WTC11 (cell line): ENCODE measurements at regions not wholly inside any gene's neighbourhood (a gene's known extent, or its start where the extent isn't known, plus 50 kb on each side); places are given as distances from the start of the nearest gene placed in this dataset.
"Not testable (repeated sequence)": the region's sequence is repeated elsewhere in the genome, so short reads cannot be mapped to it uniquely, and the experiment has no call there.

Experiments used
- ATAC-seq: fragments of 200-7000 bp; cut with Tn5 transposase; 2 replicates; pipeline ENCODE4 v1.10.0; 2021; ENCODE audit warnings: mild to moderate bottlenecking, moderate library complexity
- CTCF ChIA-PET: fragments of 300-600 bp; sonication (Branson Sonifier 250); formaldehyde crosslinking; loops from one replicate; lab custom pipeline; 2021; ENCODE audit warnings: antibody characterized with exemption; lab: Charles Lee
- POLR2A ChIA-PET: fragments of 350-600 bp; sonication (Branson Sonifier 250); formaldehyde crosslinking; loops from one replicate; lab custom pipeline; 2021; ENCODE audit warnings: antibody characterized with exemption; lab: Charles Lee
- DNase-seq: peaks from one replicate; pipeline ENCODE4 v3.0.0; 2021; ENCODE audit warnings: low spot score
- H3K27ac Mint-ChIP-seq: 2 replicates; pipeline ENCODE4 v1.8.0; 2021; ENCODE audit warnings: mixed read lengths
- H3K27me3 Mint-ChIP-seq: 2 replicates; pipeline ENCODE4 v1.8.0; 2021; ENCODE audit warnings: low read depth, mild to moderate bottlenecking, moderate library complexity, mixed read lengths
- H3K36me3 Mint-ChIP-seq: 2 replicates; pipeline ENCODE4 v1.8.0; 2021; ENCODE audit warnings: mixed read lengths
- H3K4me1 Mint-ChIP-seq: 2 replicates; pipeline ENCODE4 v1.8.0; 2022; ENCODE audit warnings: mixed read lengths
- H3K4me3 Mint-ChIP-seq: 2 replicates; pipeline ENCODE4 v1.8.0; 2021; ENCODE audit warnings: mild to moderate bottlenecking, moderate library complexity, mixed read lengths
- H3K9me3 Mint-ChIP-seq: 2 replicates; pipeline ENCODE4 v1.8.0; 2021; ENCODE audit warnings: mixed read lengths
- ATF1 ChIP-seq: sonication (generic); formaldehyde crosslinking; IDR thresholded peaks from 2 replicates; pipeline ENCODE4 v1.8.1; 2023; ENCODE audit warnings: mild to moderate bottlenecking, moderate library complexity, missing genetic modification reagents
- FOXK1 ChIP-seq: sonication (generic); formaldehyde crosslinking; IDR thresholded peaks from 2 replicates; pipeline ENCODE4 v1.8.0; 2022; ENCODE audit warnings: mild to moderate bottlenecking, moderate library complexity, missing genetic modification reagents
- GABPB1 ChIP-seq: sonication (generic); formaldehyde crosslinking; IDR thresholded peaks from 2 replicates; pipeline ENCODE4 v1.8.1; 2023; ENCODE audit warnings: mild to moderate bottlenecking, missing genetic modification reagents
- IRF2 ChIP-seq: sonication (generic); formaldehyde crosslinking; IDR thresholded peaks from 2 replicates; pipeline ENCODE4 v1.8.0; 2022; ENCODE audit warnings: low read depth, missing genetic modification reagents, borderline replicate concordance
- JUN ChIP-seq: sonication (generic); formaldehyde crosslinking; IDR thresholded peaks from 2 replicates; pipeline ENCODE4 v1.8.0; 2023; ENCODE audit warnings: mild to moderate bottlenecking, missing genetic modification reagents
- MYBL2 ChIP-seq: sonication (generic); formaldehyde crosslinking; IDR thresholded peaks from 2 replicates; pipeline ENCODE4 v1.8.1; 2023; ENCODE audit warnings: mild to moderate bottlenecking, moderate library complexity, missing genetic modification reagents
- NFE2L1 ChIP-seq: sonication (generic); formaldehyde crosslinking; IDR thresholded peaks from 2 replicates; pipeline ENCODE4 v1.8.1; 2023; ENCODE audit warnings: missing genetic modification reagents
- OVOL2 ChIP-seq: fragments of 250-450 bp; sonication (Bioruptor Pico); IDR thresholded peaks from 2 replicates; pipeline ENCODE4 v1.9.0; 2021; ENCODE audit warnings: mild to moderate bottlenecking, borderline replicate concordance
- TEAD4 ChIP-seq: sonication (generic); formaldehyde crosslinking; IDR thresholded peaks from 2 replicates; pipeline ENCODE4 v1.8.0; 2022; ENCODE audit warnings: mild to moderate bottlenecking, missing genetic modification reagents
- TP53 ChIP-seq: sonication (generic); formaldehyde crosslinking; IDR thresholded peaks from 2 replicates; pipeline ENCODE4 v1.8.1; 2023; ENCODE audit warnings: mild to moderate bottlenecking, missing genetic modification reagents
- ZNF232 ChIP-seq: sonication (generic); formaldehyde crosslinking; IDR thresholded peaks from 2 replicates; pipeline ENCODE4 v1.8.0; 2022; ENCODE audit warnings: mild to moderate bottlenecking, missing genetic modification reagents
- ZNF317 ChIP-seq: sonication (generic); formaldehyde crosslinking; IDR thresholded peaks from 2 replicates; pipeline ENCODE4 v1.8.1; 2023; ENCODE audit warnings: low read depth, mild to moderate bottlenecking, moderate library complexity, missing genetic modification reagents, borderline replicate concordance
- ZNF423 ChIP-seq: fragments of 250-450 bp; sonication (Bioruptor Pico); IDR thresholded peaks from 2 replicates; pipeline ENCODE4 v2.1.2; 2022; ENCODE audit warnings: mild to moderate bottlenecking, moderate library complexity
- TF ChIP-seq, protein P1 (sequence below): sonication (generic); formaldehyde crosslinking; IDR thresholded peaks from 2 replicates; pipeline ENCODE4 v1.8.0; 2023; ENCODE audit warnings: missing genetic modification reagents
- TF ChIP-seq, protein P2 (sequence below): fragments of 250-450 bp; sonication (Bioruptor Pico); IDR thresholded peaks from 2 replicates; pipeline ENCODE4 v1.9.0; 2021; ENCODE audit warnings: mild to moderate bottlenecking, borderline replicate concordance
- TF ChIP-seq, protein P3 (sequence below): sonication (generic); formaldehyde crosslinking; conservative IDR thresholded peaks from 2 replicates; pipeline ENCODE4 v1.8.1; 2023; ENCODE audit warnings: mild to moderate bottlenecking, low read depth, missing genetic modification reagents, moderate library complexity
- TF ChIP-seq, protein P4 (sequence below): fragments of 250-450 bp; sonication (Bioruptor Pico); IDR thresholded peaks from 2 replicates; pipeline ENCODE4 v1.9.0; 2021; ENCODE audit warnings: mild to moderate bottlenecking
- TF ChIP-seq, protein P5 (sequence below): sonication (generic); formaldehyde crosslinking; IDR thresholded peaks from 2 replicates; pipeline ENCODE4 v1.8.1; 2023; ENCODE audit warnings: mild to moderate bottlenecking, missing genetic modification reagents

DNA sequence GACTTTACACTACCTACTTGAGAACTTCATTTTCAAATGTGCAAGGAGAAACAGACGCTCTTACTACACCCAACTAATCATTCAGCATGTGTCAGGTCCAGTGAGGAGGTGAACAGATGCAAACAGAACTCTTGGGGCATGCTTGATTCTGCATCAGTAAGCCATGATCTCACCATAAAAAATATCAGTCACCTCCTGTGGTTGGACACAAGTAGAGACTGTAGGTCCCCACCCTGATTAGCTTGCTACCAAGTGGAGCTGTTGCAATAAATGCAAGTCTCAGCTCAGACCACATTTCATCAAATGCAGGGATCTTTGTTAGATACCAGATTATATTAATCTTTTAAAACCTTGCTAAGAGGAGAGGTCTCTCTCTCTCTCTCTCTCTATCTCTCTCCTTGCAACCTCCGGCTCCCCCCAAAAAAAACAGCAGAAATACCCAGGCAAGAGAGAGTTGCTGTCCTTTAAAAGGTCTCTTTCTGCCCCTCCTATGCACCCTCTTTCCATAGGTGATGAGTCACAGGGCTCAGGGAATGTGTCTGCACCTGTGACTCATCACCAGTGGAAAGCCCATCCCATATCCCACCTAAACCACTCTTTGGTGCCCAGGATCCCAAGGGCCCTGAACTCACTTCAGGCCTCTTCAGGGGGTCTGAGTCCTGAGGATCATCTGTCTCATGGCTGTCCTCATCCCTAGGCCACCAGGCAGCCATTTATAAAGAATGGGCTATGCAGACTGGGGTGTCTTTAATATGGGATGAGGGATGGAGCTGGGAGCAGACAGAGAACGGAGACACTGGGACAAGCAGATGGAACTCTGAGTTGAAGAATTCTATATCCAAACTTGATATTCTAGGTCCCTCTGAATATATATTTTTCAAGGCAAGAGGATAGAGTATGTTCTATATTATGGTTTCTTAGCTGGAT is 154.5 kb downstream of the QRSL1 start:
- peaks cover 31% of the 10 kb centered on the region for H3K36me3 Mint-ChIP-seq
- CTCF ChIA-PET, result interaction anchor here (0.5 kb wide), 1 partner anchor 8 kb away, joined by 3 read pairs; no protein-coding TSS in a partner anchor
- no peak overlapping the region for H3K27ac Mint-ChIP-seq
- POLR2A ChIA-PET, result no interaction called here
- H3K4me3 Mint-ChIP-seq, result no peak overlapping the region
- TF ChIP-seq GABPB1 (CRISPR knock-in tag) (no peak), ATF1 (CRISPR knock-in tag) (no peak), TEAD4 (CRISPR knock-in tag) (no peak), ZNF317 (CRISPR knock-in tag) (no peak), FOXK1 (no peak), JUN (CRISPR knock-in tag) (no peak), ZNF423 (CRISPR knock-in tag) (no peak), ZNF232 (CRISPR knock-in tag) (no peak), TP53 (no peak), OVOL2 (CRISPR knock-in tag) (no peak)
- TF ChIP-seq, protein P1, sequence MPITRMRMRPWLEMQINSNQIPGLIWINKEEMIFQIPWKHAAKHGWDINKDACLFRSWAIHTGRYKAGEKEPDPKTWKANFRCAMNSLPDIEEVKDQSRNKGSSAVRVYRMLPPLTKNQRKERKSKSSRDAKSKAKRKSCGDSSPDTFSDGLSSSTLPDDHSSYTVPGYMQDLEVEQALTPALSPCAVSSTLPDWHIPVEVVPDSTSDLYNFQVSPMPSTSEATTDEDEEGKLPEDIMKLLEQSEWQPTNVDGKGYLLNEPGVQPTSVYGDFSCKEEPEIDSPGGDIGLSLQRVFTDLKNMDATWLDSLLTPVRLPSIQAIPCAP, result no peak
- TF ChIP-seq, protein P2, sequence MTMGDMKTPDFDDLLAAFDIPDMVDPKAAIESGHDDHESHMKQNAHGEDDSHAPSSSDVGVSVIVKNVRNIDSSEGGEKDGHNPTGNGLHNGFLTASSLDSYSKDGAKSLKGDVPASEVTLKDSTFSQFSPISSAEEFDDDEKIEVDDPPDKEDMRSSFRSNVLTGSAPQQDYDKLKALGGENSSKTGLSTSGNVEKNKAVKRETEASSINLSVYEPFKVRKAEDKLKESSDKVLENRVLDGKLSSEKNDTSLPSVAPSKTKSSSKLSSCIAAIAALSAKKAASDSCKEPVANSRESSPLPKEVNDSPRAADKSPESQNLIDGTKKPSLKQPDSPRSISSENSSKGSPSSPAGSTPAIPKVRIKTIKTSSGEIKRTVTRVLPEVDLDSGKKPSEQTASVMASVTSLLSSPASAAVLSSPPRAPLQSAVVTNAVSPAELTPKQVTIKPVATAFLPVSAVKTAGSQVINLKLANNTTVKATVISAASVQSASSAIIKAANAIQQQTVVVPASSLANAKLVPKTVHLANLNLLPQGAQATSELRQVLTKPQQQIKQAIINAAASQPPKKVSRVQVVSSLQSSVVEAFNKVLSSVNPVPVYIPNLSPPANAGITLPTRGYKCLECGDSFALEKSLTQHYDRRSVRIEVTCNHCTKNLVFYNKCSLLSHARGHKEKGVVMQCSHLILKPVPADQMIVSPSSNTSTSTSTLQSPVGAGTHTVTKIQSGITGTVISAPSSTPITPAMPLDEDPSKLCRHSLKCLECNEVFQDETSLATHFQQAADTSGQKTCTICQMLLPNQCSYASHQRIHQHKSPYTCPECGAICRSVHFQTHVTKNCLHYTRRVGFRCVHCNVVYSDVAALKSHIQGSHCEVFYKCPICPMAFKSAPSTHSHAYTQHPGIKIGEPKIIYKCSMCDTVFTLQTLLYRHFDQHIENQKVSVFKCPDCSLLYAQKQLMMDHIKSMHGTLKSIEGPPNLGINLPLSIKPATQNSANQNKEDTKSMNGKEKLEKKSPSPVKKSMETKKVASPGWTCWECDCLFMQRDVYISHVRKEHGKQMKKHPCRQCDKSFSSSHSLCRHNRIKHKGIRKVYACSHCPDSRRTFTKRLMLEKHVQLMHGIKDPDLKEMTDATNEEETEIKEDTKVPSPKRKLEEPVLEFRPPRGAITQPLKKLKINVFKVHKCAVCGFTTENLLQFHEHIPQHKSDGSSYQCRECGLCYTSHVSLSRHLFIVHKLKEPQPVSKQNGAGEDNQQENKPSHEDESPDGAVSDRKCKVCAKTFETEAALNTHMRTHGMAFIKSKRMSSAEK (CRISPR knock-in tag), result no peak
- H3K27me3 Mint-ChIP-seq, result peaks cover 4% of the 10 kb centered on the region
- peaks cover 14% of the 10 kb centered on the region for H3K4me1 Mint-ChIP-seq
- ATAC-seq (no peak), DNase-seq (no peak)
- peaks cover 41% of the 10 kb centered on the region for H3K9me3 Mint-ChIP-seq

DNA sequence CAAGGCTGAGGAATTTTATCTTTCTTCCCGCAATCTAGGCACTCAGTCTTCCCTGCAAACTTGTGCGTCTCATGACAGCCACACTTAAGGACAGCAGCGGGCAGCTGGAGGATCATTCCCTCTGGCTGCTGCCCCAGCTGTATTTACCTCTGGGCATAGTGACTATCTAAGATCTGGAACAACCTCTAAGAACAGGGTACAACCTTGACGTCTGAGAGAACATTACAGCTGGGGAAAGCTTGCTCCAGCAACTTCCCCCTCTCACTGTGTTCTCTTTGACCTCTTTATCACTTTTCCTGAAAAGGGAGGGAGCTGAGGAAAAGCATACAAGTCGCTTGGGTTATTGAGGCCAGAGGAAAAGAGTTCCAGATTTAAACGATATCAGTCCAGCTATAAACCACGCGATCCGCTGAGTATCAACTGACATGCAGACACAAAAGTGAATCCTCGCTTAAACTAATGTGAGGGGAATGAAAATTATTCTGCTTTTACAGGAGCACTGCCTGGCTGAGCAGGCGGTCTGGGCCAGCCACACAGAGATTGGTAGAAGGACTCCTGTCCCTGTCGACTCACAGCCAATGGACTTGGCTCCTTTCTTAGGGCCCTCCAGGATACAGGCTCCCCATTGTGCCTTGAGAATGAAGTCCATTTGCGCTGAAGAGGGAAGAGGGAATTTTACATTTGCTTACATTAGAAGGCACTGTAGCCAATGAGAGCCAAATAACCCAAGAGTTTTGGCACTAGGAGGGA is 153.3 kb downstream of the QRSL1 start:
- Mint-ChIP-seq H3K9me3 (peaks cover 46% of the 10 kb centered on the region), H3K4me3 (no peak overlapping the region), H3K36me3 (peaks cover 36% of the 10 kb centered on the region), H3K27ac (no peak overlapping the region), H3K4me1 (peaks cover 14% of the 10 kb centered on the region), H3K27me3 (peaks cover 4% of the 10 kb centered on the region)
- POLR2A ChIA-PET, result no interaction called here
- no peak for ATAC-seq
- CTCF ChIA-PET, result interaction anchor here (0.9 kb wide), 1 partner anchor 173 kb away, joined by 3 read pairs; no protein-coding TSS in a partner anchor
- no peak for TF ChIP-seq MYBL2 (CRISPR knock-in tag)
- TF ChIP-seq, protein P3, sequence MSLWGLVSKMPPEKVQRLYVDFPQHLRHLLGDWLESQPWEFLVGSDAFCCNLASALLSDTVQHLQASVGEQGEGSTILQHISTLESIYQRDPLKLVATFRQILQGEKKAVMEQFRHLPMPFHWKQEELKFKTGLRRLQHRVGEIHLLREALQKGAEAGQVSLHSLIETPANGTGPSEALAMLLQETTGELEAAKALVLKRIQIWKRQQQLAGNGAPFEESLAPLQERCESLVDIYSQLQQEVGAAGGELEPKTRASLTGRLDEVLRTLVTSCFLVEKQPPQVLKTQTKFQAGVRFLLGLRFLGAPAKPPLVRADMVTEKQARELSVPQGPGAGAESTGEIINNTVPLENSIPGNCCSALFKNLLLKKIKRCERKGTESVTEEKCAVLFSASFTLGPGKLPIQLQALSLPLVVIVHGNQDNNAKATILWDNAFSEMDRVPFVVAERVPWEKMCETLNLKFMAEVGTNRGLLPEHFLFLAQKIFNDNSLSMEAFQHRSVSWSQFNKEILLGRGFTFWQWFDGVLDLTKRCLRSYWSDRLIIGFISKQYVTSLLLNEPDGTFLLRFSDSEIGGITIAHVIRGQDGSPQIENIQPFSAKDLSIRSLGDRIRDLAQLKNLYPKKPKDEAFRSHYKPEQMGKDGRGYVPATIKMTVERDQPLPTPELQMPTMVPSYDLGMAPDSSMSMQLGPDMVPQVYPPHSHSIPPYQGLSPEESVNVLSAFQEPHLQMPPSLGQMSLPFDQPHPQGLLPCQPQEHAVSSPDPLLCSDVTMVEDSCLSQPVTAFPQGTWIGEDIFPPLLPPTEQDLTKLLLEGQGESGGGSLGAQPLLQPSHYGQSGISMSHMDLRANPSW, result no peak
- TF ChIP-seq, protein P4, sequence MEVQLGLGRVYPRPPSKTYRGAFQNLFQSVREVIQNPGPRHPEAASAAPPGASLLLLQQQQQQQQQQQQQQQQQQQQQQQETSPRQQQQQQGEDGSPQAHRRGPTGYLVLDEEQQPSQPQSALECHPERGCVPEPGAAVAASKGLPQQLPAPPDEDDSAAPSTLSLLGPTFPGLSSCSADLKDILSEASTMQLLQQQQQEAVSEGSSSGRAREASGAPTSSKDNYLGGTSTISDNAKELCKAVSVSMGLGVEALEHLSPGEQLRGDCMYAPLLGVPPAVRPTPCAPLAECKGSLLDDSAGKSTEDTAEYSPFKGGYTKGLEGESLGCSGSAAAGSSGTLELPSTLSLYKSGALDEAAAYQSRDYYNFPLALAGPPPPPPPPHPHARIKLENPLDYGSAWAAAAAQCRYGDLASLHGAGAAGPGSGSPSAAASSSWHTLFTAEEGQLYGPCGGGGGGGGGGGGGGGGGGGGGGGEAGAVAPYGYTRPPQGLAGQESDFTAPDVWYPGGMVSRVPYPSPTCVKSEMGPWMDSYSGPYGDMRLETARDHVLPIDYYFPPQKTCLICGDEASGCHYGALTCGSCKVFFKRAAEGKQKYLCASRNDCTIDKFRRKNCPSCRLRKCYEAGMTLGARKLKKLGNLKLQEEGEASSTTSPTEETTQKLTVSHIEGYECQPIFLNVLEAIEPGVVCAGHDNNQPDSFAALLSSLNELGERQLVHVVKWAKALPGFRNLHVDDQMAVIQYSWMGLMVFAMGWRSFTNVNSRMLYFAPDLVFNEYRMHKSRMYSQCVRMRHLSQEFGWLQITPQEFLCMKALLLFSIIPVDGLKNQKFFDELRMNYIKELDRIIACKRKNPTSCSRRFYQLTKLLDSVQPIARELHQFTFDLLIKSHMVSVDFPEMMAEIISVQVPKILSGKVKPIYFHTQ (CRISPR knock-in tag), result no peak
- no peak for TF ChIP-seq NFE2L1
- TF ChIP-seq, protein P5, sequence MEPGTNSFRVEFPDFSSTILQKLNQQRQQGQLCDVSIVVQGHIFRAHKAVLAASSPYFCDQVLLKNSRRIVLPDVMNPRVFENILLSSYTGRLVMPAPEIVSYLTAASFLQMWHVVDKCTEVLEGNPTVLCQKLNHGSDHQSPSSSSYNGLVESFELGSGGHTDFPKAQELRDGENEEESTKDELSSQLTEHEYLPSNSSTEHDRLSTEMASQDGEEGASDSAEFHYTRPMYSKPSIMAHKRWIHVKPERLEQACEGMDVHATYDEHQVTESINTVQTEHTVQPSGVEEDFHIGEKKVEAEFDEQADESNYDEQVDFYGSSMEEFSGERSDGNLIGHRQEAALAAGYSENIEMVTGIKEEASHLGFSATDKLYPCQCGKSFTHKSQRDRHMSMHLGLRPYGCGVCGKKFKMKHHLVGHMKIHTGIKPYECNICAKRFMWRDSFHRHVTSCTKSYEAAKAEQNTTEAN (CRISPR knock-in tag), result no peak
- TF ChIP-seq IRF2, result no peak
- DNase-seq, result no peak

DNA sequence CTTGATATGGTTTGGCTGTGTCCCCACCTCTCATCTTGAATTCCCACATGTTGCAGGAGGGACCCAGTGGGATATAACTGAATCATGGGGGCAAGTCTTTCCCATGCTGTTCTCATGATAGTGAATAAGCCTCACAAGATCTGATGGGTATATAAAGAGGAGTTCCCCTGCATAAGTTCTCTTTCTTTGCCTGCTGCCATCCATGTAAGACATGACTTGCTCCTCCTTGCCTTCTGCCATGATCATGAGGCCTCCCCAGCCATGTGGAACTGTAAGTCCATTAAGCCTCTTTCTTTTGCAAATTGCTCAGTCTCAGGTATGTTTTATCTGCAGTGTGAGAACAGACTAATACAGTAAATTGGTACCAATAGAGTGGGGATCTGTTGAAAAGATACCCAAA is 150.2 kb downstream of the QRSL1 start:
- H3K27me3 Mint-ChIP-seq, H3K27ac Mint-ChIP-seq, DNase-seq, H3K4me3 Mint-ChIP-seq, CTCF ChIA-PET, ATAC-seq, POLR2A ChIA-PET: not testable (repeated sequence)
- H3K9me3 Mint-ChIP-seq, result peaks cover 49% of the 10 kb centered on the region
- peaks cover 36% of the 10 kb centered on the region for H3K36me3 Mint-ChIP-seq
- peaks cover 16% of the 10 kb centered on the region for H3K4me1 Mint-ChIP-seq
